GM03348 (cell line): ENCODE measurements at regions not wholly inside any gene's neighbourhood (a gene's known extent, or its start where the extent isn't known, plus 50 kb on each side); places are given as distances from the start of the nearest gene placed in this dataset.

Source experiments
- DNase-seq: peaks from one replicate; pipeline ENCODE4 v3.0.0; 2012; ENCODE audit warnings: low spot score

DNA sequence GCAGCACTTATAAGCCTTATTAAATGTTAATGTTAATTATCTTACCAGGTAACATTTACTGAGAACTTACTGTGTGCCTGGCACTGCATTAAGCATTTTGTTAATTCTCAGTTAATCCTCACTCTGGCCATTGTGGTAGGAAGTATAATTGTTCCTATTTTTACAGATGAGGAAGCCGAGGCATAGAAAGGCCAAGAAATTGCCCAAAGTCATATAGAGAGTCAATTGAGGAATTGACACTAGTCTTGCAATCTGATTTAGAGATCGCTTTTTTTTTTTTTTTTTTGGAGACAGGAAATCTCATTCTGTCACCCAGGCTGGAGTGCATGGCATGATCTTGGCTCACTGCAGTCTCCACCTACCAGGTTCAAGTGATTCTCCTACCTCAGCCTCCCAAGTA lies 132.6 kb upstream of the PROK2 start:
- DNase-seq: no peak

DNA sequence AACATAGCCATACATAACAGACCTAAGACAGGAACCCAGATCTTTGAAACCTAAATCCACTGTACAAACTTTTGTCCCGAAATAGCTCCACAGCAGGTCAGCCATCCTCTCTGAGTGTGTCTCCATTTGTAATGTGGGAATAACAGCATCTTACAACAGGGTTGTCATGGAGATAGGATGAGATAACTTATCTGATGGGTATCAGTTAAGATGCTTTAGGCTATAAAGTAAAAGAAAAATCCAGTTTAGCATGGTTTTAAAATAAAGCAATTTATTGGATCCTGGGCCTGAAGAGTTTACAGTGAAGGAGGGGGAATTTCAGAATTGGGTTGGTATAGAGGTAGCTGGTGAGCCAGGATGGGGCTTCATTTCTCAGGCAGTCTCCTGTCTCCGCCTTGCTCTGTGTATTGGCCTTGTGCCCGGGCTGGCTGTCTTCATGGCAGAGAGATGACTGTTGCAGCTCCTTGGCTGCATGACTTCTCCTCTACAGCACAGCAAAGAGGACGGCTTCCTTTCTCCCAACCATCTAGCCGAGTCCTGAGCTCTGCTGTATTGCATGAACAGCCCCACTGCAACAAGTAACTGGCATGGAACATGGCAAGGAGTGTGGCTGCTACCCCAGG lies 131.9 kb upstream of the PROK2 start:
- DNase-seq: peak; percentile 43

DNA sequence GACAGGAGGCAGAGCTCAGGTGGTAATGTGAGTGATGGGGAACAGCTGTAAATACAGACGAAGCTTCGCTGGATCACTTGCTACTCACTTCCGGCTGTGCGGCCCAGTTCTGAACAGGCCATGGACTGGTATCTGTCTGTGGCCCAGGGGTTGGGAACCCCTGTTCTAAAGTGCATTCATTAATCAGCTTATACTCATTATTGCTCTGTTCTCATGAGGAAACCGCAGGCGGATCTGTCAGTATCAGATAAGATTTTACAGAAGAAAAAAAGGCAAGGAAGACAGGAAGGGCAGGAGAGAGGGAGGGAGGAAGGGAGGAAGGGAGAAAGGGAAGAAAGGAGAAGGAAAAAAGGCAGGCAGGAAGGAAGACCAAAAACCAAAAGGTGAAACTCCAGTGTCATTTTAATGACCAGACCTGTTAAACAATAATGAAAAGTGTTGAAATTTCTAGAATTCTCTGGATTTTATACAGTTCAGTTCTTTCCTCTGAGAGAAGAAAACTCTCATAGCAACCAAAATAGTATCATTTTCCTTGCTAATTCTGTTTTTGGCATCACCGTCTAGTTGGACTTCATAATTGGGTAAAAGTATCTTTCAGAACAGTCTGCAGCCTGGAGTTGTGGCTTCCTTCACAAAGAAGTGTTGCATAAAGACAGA lies 128.0 kb upstream of the PROK2 start:
- DNase-seq: no peak

DNA sequence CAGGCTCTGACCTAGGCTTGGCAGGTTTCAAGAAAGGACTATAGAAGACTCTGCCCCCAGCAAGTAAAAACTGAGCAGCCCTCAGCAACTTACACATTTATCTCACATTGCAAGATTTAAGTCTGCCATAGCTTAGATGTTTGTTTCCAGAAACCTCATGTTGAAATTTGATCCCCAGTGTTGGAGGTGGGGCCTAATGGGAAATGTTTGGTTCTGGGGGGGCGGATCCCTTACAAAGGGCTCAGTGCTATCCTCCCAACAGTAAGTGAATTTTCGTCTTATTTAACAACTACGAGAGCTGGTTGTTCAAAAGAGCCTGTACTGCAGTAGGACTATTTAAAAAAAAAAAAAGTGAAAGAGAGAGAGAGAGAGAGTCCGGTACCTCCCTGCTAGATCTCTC lies 125.2 kb upstream of the PROK2 start:
- no peak for DNase-seq

DNA sequence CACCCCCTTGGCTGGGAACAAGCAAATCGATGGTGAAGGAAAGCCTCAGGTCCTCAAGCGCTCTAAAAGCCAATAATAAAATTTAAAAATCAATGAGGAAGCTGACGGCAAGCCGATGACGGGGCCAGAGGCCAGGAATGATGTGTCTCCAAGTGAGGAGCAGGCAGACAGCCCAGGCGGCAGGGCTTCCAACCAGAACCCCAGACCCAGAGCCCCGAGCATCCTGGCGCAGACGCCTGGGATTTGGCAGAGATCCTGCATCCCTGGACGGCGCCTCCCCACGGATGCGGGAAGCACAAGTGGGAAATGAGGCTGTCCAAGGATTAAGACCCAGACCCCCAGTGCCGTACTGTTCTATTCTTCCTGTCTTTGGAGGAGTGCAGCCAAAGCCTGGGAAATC lies 123.0 kb upstream of the PROK2 start:
- DNase-seq: no peak

DNA sequence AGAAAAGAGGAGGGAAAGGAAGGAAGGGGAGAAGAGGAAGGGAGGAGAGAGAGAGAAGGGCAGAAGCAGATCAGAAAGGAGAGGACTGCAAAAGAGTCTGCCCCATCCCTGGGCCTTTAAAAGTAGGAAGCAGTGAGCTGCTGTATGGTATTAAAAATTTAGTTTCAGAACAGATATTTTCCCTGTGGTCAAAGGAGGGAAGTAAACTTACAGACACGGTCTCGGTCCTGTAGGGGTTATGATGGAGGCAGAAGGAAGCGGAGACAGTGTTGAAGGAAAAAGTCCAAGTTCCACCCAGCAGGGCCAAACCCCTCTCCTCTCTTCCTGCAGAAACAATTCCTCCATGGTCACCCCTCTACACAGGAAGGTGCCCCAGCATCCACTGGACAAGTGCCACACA lies 122.0 kb upstream of the PROK2 start:
- no peak for DNase-seq

DNA sequence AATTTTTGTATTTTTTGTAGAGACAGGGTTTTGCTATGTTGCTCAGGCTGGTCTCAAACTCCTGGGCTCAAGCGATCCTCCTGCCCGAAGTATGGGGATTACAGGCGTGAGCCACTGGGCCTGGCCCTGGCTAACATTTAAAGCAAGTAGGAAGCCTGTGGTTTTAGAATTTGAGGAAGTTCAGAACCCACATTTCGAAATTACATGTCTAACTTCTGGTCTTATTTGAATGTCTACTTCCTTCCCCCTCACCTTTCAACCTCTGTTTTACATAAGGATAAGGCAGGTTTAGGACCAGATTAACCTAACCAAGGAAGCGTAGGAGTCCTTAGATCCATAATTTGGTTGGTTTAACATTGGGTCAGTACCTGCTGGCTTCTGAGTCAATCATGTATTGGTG lies 120.5 kb upstream of the PROK2 start:
- no peak for DNase-seq

DNA sequence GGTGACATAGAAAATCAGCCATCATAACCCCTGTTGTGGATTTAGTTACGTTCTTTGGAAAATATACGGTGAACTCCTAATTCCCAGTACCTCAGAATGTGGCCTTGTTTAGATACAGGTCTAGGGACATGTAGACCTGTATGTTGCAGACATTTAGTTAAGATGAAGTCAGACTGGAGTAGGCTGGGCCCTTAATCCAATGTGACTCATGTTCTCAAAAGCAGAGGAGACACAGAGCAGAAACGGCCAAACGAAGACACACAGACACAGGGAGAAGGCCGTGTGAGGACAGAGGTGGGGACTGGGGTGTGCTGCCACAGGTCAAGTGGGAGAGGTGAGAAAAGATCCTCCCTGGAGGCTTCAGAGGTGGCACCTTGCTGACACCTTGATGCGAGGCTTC lies 119.0 kb upstream of the PROK2 start:
- DNase-seq: no peak

DNA sequence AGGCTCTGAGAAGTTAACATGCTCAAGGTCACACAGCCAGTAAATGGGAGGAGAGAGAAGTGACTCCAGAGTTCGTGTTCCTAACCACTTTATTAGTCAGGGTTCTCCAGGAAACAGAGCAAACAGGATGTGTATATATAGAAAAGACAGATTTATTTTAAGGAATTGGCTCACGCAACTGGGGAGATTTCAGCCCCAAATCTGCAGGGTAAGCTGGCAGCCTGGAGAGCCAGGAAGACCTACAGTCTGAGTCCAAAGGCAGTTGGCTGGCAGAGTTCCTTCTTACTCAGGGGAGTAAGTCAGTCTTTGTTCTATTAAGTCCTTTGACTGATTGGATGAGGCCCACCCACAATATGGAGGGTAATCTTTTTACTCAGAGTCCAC lies 118.2 kb upstream of the PROK2 start:
- DNase-seq: no peak

DNA sequence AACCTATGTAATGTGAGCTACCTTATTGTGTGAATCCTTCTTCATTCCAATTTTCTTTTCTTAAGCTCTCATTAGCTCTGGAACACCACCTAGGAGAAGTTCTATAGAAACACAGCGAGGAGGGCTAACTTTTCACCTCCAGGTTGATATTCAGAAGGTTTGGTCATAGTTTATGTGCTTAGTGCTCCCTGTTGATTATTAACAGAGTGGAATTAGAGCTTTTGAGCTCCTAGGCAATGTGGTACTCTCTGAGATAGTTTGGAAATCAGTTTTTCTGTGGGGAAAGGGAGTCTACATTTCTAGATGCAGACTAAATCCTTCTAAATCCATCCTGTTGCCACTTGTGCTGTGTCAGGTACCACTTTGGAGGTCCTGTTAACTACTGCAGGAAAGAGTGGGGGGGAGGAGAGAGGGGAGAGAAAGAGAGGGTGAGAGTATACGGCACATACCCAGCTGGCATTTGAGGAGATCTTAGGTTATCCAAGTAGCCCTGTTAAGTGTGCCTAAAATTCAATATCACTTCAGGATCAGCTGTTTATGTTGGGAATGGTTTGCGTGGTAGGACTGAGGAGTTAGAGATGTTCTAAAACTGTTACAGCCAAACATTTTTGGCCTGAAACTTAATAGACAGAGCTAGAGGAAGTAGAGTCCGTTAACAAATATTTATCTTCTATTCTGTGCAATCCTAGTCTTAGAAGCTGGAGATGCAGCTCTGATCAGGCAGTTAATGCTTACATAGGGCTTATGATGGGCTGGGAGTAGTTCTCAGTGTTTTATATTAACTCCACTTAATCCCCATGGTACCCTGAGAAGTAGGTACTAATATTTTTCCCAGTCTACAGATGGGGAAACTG lies 117.5 kb upstream of the PROK2 start:
- no peak for DNase-seq

DNA sequence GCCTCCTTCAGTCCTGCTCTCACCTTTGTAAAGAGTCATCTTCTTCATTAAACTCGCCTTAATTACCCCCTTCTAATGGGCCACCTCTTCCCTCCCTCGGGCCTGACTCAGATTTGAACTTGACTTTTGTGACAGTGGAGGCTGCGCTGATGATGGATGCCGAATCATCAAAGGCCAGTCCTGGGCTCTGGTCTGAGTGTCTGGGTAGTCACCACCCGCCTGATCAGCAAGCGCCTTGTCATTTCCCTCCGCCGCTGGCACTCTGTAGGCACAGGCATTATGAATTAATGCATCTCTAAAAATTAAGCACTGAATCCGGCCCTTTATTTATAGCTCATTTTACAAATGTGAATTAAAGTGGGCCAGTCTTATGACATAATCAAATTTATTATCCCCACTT lies 116.7 kb upstream of the PROK2 start:
- no peak for DNase-seq

DNA sequence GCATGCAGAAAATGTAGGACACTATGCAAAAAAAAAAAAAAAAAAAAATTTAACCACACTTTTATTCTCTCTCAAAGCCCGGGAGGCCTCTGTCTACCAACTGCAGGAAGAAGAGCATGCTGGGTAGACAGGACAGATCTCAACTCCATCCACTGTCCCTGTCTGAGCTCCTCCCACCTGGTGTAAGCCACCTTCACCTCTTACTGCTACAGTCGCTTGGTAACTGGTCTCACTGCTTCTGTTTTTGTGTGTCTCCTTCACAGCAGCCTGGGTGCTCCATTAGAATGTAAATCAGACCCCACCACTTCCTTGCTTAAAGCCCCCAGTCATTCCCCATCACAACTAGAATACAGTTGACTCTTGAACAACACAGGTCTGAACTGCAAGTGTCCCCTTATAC lies 115.1 kb upstream of the PROK2 start:
- DNase-seq: no peak

DNA sequence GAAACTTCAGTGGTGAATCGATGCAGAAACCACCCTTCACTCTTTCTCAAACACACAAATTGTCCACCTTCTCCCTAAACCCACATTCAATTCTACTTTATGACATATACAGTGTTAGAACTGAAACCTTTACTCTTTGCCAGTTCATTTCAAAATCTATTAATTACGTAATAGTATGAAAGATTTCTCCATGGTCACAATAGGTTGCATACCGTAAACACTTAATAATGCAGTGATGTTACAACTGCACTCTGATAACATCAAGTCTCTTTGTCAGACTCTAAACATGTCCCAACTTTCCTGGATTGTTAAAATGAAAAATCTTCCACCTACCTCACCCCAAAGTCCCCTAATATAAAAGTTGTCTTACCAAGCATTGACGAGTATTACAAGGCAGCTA lies 111.8 kb upstream of the PROK2 start:
- DNase-seq: no peak

DNA sequence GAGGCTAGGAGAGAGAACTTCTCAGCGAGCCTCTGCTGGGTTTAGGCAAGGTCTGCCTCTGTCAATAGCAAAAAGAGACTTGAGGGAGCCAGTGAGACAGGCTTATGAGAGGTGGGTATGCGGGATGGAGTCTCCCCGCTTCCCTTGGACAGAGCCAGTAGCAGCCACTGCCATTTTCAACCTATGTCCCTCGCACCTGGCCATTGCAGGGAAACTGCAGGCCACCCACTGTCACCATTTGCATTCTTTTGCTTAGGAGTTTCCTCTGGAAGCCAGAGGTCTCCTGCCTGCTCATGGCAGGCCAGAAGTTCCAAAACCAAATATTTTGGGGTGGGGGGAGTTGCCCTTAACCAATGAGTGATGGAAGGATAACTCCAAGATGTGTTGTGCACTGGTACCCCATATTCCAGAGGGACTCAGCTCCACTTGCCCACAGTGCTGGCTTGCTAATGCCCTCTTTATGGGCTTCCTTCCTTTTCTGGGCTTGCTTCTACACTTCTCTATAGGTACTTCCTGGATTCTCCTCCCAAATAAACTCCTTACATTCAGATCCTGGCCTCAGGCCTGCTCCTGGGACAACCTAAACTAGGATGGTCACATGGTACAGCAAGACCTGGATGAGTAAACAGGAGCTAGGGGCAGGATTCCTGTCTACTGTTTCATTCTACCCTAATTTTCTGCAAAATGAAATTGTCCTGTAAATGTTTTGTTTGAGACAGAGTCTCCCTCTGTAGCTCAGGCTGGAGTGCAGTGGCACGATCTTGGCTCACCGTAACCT lies 108.9 kb upstream of the PROK2 start:
- DNase-seq: no peak

DNA sequence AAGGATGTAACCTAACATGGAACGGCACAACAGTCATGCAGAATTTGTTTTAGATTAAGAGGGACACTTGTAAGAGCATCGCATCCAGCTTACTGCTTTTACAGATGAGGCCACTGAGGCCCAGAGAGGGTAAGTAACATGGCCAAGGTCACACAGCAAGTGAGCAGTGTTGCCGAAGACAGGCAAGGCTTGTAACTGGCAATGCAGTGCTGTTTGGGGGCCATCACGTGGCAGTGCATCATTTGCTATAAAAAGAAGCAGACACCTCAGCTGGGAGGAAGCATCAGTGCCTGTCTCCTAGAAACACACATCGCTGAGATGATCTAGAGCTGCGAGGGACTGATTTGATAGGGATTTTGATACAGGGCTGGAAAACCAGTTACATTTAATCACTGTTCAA lies 108.2 kb upstream of the PROK2 start:
- no peak for DNase-seq

DNA sequence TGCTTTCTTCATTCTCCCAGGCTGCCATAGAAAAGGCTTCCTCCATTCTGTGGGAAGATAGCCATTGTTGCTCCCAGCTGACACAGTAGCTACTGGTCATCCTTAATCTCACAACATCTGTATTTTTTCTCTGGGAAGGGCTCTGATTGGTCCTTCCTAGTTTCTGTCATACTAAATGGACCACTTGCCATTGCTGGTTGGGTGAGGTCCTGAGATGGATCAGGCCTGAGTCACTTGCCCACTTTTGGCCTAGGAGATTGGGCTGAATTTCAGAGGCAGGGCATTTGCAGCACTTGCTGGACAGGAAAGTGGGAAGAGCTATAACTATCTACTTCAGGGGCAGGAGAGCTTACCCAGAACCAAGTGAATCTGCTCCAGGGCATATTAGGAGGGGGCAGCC lies 106.5 kb upstream of the PROK2 start:
- DNase-seq: no peak

DNA sequence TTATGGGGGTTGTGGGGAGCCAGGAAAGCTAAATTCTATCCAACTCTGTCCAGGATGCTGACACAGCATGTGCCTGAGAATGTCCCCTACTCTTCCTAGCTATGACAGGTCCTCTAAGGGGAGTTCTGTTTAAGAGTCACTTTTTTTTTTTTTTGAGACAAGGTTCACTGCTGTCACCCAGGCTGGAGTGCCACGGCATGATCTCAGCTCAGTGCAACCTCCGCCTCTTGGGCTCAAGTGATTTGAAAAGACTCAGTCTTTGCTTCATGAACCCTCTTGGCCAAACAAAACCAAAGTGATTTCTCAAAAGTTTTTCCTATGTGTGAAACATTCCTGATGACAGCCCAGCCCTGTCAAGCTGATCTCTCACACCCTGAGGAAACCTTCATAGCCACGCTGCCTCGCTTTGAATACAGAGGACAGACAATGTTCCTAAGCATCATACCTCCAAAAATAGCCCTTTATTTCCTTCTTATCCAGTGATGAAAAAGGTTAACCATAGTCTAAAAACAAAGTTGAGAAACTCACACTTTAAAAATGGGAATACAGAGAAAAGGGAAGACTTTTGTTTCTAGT lies 105.5 kb upstream of the PROK2 start:
- DNase-seq: no peak

DNA sequence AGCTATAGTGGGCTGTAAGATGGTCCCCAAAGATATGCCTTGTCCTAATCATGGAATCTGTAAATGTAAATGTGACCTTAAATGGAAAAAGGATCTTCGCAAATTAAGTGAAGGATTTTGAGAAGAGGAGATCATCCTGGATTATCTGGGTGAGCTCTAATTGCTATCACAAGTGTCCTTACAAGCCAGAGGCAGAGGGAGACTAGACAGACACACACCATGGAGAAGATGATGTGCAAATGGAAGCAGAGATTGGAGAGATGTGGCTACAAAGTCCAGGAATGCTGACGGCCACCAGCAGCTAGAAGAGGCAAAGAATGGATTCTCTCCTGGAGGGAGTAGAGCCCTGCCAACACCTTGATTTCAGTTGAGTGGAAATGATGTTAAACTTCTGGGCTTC lies 102.3 kb upstream of the PROK2 start:
- no peak for DNase-seq

DNA sequence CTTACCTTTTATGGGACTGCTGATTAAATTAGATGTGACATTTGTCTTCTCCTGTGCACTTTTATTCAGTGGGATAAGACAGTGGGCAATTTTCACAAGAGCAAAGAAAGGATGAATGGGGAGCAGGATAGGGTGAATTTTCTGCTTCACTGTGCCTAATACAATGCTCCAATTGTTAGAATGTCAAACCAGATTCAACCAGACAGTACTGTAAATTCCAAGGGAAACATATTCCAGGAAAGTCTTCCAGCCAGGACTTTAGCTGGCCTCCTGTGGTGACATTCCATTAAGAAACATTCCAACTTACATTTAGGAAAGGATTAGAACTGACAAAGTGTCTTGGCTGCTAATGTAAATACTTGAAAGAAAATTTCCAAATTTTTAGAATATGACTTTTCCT lies 100.1 kb upstream of the PROK2 start:
- DNase-seq: no peak

DNA sequence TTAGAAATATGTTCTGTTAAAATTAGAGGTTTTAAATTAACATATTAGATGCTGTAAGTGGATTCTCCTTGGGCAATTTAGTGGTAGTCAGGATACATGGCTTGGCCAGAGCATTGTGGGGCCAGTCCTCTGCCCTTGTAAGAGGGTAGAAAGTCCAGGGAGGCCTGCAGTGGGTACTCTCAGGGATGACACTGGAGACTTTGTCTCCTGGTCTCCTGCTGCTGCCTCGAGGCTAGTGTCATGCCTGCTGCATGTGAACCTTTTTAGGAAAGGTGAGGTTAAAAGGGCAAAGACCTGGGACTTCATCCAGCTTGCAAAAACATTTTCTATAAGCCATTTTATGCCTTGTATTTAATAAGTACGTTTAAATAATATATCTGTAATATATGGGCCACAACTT lies 96.8 kb upstream of the PROK2 start:
- DNase-seq: no peak

DNA sequence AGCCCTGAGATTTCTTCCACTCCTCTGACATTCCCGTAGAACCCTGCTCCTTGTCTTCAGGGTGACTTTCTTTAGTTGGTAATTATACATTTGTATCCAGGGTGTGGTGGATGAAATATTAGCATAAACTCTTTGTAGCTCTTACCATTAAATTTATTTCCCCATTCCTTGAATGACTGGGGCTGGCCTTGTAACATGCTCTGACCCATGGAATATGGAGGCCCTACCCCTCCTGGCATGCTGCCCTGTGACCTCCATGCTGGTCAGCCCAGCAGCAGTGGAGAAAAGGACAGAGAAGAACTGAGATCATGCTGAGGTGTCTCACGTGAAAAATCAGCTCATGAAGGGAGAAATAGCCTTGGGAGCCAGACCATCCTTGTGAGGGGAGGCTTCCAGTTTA lies 96.1 kb upstream of the PROK2 start:
- no peak for DNase-seq

DNA sequence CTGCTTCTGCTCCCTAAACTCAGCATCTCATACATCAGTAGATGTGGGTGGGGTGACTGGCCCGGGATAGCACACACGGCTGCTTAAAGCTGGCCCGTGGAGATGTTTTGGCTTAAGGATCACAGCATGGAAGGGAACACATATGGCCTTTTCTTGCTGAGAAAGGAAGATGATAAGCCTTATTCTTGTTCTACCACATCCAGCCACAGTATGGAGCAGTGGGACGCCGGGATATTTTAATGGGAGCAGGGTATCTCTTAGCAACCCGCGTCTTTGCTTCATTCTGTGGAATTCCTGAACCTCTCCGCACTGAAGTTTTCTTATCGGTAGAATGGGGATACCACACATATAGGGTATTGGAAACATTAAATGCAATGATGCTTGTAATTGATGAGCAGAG lies 94.1 kb upstream of the PROK2 start:
- DNase-seq: no peak
